SJCRH30 (cell line): ENCODE measurements at regions not wholly inside any gene's neighbourhood (a gene's known extent, or its start where the extent isn't known, plus 50 kb on each side); places are given as distances from the start of the nearest gene placed in this dataset.

Source experiments
- DNase-seq, 2 experiments: peaks; one replicate each; pipeline ENCODE4 v3.0.0-alpha.2; 2015 to 2020
- H3K27ac ChIP-seq: fragments of 250-450 bp; sonication (Bioruptor Pico); 2 replicates; pipeline ENCODE4 v1.5.1; 2020; ENCODE audit warnings: mild to moderate bottlenecking, moderate library complexity
- H3K27me3 ChIP-seq: fragments of 250-450 bp; sonication (Bioruptor Pico); 2 replicates; pipeline ENCODE4 v1.5.1; 2020; ENCODE audit warnings: mild to moderate bottlenecking, moderate library complexity
- H3K36me3 ChIP-seq: fragments of 250-450 bp; sonication (Bioruptor Pico); 2 replicates; pipeline ENCODE4 v1.5.1; 2020; ENCODE audit warnings: mild to moderate bottlenecking, moderate library complexity
- H3K4me1 ChIP-seq: fragments of 250-450 bp; sonication (Bioruptor Pico); 2 replicates; pipeline ENCODE4 v1.5.1; 2020; ENCODE audit warnings: mild to moderate bottlenecking, moderate library complexity
- H3K4me3 ChIP-seq: fragments of 250-450 bp; sonication (Bioruptor Pico); 2 replicates; pipeline ENCODE4 v1.5.1; 2020; ENCODE audit warnings: mild to moderate bottlenecking, moderate library complexity
- H3K9me3 ChIP-seq: fragments of 250-450 bp; sonication (Bioruptor Pico); replicated peaks from 2 replicates; pipeline ENCODE4 v1.5.1; 2020; ENCODE audit warnings: mild to moderate bottlenecking, moderate library complexity

DNA sequence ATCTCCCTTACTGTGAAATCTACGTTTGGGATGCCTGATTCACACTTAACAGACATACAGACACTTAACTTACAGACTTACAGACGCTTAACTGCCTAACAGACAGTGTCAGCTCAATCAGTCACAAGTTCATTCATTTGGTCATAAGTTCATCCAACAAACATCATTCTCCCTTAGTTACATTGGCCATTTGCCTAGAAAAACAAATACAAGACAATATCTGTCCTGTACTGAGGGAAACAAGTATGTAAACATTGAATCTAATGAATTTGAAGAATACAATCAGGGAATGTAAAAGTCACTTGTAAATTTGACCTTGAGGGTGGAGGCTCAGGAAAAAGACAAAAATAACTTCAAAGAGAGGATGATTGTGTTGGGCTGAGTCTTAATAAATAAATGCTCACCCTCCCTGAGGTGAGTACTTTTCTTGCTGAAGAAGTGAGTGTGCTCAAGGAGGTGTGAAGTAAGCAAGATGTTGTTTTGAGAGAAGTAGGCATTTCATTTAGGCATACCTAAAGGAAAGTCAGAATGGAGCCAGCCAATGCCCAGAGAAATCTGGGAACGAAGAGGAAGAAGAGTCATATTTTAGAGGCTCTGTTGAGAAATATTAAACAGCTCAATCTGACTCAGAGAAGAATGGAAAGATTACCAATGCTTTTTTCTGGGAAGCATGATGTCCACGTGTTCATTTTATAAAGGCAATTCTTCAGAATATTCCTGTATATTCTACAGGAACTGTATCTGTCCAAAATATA lies 958.4 kb upstream of the SLC10A2 start:
- no peaks in the 10 kb centered on the region for H3K4me1 ChIP-seq
- H3K9me3 ChIP-seq: peaks cover 5% of the 10 kb centered on the region; the same call in 1 of the 2 replicates
- no peak overlapping the region for H3K27ac ChIP-seq
- H3K27me3 ChIP-seq: no peaks in the 10 kb centered on the region
- no peak overlapping the region for H3K4me3 ChIP-seq
- H3K36me3 ChIP-seq: no peaks in the 10 kb centered on the region
- no peak for DNase-seq

DNA sequence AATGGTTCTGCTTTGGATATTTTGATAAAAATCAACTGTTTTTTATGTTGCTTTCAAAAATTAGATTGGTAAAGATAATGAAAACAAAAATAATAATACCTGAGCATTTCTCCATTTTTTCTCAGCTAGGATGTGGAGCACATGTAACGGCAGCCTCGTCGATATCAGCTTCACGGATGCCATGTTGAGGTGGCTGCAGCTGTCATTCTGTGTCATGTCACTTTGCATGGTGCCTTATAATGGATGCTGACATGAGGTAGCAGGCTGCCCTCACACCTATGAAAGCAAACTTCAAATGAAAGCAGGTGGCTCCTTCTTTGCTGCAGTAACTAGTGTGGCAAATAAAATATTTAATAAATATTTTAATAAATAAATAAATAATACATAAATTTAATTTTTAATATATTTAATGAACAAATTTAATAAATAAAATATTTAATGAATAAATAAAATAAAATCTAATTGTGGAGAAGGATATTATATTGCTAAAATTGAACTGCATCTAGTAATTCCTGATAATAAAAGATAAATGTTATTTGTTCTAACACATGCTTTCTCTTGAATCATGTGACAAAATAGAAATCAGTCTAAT lies 955.7 kb upstream of the SLC10A2 start:
- Histone ChIP-seq H3K4me1 (no peaks in the 10 kb centered on the region), H3K4me3 (peak overlapping the region; percentile 51), H3K27ac (peak overlapping the region; percentile 80), H3K36me3 (no peaks in the 10 kb centered on the region), H3K9me3 (peaks cover 5% of the 10 kb centered on the region; the same call in 1 of the 2 replicates), H3K27me3 (no peaks in the 10 kb centered on the region)
- DNase-seq: peak; percentile 47 to 68

DNA sequence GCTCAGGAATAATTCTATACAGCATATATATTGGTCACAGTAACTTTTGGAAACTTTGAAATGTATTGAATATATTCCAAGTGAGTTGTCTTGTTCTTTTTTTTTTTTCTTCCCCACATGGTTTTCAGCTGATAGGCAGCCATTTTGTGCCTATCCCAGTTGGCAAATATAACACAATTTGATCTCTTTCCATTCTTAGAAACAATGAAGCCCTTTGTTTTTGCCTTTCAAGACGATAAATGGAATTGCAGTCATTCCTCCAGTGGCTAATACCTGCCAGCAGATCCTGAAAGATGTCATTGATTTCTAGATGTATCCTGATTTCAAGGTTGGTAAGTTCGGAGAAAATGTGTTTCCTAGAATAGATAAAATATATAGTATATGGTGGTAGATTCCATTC lies 951.1 kb upstream of the SLC10A2 start:
- DNase-seq: no peak
- no peaks in the 10 kb centered on the region for H3K27me3 ChIP-seq
- H3K4me3 ChIP-seq: no peak overlapping the region

DNA sequence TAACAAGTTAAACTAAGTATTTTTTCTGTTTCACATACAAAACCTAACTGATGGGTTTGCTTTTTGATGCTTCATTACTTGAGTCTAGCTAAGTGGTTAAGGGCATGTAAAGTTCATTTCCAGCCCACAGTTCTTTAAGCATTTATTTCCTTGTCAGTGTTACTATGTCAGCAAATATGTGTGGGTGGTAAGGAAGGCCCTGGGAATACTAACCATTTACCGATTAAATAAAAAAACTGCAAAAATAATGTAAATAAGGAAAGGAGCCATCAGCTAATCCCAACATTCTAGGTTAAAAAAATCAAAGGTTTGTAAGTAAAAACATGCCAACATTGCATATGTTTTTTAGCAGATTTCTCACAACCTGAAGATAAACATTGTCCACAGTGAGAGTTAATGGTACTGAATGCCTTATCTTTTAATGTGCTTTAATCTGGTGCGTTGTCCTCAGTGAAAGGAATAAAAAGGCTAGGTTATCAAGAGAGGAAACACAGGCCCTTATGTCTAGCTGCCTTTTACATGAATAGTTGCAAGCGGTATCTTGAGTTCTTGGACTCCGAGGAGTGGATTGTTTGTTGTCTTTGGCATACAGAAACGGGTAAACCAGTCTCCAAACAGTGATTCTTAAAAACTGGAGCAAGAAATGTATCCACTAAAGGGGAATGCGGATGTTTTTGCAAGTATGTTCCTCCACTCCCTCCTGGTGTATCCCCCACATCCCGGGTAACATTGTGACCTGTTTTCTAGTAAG lies 949.6 kb upstream of the SLC10A2 start:
- no peaks in the 10 kb centered on the region for H3K27me3 ChIP-seq
- H3K4me1 ChIP-seq: peaks cover 15% of the 10 kb centered on the region
- no peaks in the 10 kb centered on the region for H3K9me3 ChIP-seq
- DNase-seq: no peak
- no peaks in the 10 kb centered on the region for H3K36me3 ChIP-seq
- no peak overlapping the region for H3K4me3 ChIP-seq
- H3K27ac ChIP-seq: no peak overlapping the region

More for the DNA sequence above, 951.1 kb upstream of the SLC10A2 start:
- no peak overlapping the region for H3K27ac ChIP-seq
- no peaks in the 10 kb centered on the region for H3K9me3 ChIP-seq
- H3K4me1 ChIP-seq: peaks cover 6% of the 10 kb centered on the region
- no peaks in the 10 kb centered on the region for H3K36me3 ChIP-seq

DNA sequence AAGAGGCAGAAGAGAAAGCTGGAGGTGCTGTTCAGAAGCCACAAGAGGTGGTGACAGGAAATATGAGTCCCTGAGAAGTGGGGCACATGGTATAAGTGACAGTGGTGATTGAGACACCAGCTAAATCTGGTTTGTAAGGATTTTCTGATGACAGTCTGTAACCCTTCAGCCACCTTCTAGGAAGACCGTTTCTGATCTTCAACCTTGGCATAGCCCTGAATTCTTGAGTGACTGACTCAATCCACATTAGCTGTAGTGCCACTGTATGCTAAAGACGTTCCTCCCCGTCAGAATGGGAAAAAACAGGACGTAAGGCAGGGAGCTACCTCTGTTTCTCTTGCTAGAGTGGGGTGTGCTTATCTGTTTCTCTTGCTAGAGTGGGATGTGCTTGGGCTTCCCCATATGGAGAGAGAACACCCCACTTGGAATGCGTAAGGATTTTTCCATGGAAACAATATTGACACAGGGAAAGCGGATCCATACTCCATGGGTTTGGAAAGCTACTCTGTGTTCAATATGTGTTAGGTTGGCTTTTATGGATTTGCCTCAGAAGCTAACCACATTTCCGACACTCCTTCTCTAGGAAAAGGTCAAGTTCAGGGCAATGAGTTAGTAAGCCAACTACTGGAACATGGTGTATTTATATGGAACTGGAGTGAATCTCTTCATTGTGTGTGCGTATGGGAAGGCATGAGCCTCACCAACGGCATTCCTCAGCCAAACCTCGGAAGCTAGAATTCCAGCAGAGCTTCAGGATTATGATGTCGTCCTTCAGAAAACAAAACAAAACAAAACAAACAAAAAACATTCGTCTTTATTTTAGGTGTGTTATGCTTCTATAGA lies 948.8 kb upstream of the SLC10A2 start:
- H3K36me3 ChIP-seq: no peaks in the 10 kb centered on the region
- H3K9me3 ChIP-seq: no peaks in the 10 kb centered on the region
- H3K4me3 ChIP-seq: no peak overlapping the region
- DNase-seq: peak in 1 of 2 experiments; percentile 22
- peaks cover 23% of the 10 kb centered on the region for H3K4me1 ChIP-seq
- no peaks in the 10 kb centered on the region for H3K27me3 ChIP-seq
- H3K27ac ChIP-seq: no peak overlapping the region

DNA sequence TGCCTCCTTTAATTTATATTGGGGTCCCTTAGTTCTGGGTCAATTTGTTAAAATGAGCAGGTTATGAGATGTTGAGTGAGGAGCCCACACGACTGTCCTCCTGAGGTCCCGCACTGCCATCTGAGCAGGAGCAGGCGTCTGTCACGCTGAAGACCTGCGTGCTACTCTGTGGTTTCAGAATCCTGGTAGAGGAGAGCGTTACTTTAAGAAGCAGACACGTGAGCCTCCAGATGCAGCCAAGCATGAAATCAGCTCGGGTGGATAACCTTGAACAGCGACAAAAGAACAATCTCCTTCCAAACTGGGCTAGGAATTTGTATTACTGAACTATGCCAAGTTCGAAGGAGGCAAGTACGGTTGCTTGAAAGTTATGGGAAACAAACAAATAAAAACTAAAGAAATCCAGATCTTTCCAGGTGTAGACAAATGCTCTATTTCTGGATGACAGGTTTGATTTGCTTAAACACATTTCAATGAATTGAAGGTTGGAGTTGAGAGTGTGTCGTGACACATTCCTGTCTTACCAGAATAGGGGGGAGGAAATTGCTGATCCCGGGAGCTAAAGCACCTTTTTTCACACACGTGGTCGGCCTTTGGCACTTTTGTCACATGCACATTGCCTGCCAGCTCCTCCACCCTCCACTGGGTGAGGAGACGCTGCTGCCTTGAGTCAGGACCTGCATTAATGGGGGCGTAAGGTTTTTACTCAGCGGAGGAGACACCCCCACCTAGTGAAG lies 945.5 kb upstream of the SLC10A2 start:
- Histone ChIP-seq H3K27me3 (no peaks in the 10 kb centered on the region), H3K36me3 (no peaks in the 10 kb centered on the region), H3K9me3 (no peaks in the 10 kb centered on the region), H3K4me3 (peak overlapping the region; percentile 50), H3K27ac (peak overlapping the region; percentile 87), H3K4me1 (peaks cover 28% of the 10 kb centered on the region)
- DNase-seq: peak; percentile 75 to 87

DNA sequence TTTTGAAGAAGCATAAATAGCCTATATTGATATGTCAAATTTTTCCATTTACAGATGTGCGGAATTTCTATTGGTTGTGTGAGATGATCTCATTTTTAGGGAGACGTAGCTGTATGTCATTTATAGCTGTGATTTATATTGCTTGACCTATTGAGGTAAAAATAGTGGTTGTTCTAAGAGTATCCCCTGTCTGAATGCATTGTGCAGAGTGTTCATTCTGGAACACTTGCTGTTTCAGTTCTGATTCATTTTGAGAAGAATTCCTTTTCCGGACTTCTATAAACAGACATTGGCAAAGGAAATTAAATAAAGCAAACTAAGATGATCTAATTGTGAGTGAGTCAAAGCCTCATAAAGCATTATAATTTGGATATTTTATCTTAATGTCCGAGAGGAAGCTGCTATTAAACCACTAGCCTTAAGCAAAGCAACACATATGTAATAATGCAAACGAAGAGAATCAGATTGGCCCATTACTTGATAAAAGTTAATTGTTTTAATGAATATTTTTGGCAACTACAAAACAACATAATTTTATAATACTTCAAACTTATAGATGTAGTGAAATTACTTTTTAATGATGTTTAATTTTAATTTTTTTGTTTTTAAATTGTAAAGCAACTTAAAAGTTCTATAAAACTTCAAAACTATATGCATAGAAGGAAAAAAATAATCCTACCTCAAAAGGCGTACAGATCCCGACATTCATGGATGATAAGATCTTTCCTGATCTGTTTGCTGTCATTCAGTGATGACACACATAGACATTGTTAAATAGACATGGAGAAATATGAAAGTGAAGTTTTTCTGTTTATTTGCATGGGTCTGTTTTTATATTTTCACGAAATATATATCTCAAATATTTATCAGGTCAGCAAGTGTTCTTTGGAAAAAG lies 942.6 kb upstream of the SLC10A2 start:
- Histone ChIP-seq H3K27ac (peak overlapping the region; percentile 87), H3K4me1 (peaks cover 26% of the 10 kb centered on the region), H3K4me3 (peak overlapping the region; percentile 51), H3K27me3 (no peaks in the 10 kb centered on the region), H3K9me3 (no peaks in the 10 kb centered on the region), H3K36me3 (no peaks in the 10 kb centered on the region)
- DNase-seq: peak in 1 of 2 experiments; percentile 49

DNA sequence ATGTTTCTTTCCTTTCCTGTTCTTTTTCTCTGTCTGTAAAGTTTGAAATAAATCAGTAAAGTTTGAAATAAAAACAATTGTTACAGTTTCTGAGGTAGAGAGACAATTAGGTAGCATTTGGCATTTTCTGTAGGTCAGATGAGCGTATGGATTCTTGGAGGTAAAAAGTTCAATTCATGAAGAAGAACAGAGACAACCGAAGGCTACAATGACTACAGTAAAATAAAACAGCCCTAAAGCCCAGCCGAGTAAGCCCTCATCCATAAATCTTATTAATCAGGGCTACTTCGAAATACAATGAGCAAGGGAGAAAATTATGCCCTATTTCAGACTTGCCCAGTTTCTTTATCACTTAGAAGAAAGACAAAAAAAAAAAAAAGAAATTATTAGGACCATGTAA lies 941.9 kb upstream of the SLC10A2 start:
- no peaks in the 10 kb centered on the region for H3K9me3 ChIP-seq
- peak overlapping the region; percentile 51 for H3K4me3 ChIP-seq
- peaks cover 26% of the 10 kb centered on the region for H3K4me1 ChIP-seq
- peak in 1 of 2 experiments; percentile 52 for DNase-seq
- H3K27me3 ChIP-seq: no peaks in the 10 kb centered on the region
- no peaks in the 10 kb centered on the region for H3K36me3 ChIP-seq
- peak overlapping the region; percentile 87 for H3K27ac ChIP-seq

DNA sequence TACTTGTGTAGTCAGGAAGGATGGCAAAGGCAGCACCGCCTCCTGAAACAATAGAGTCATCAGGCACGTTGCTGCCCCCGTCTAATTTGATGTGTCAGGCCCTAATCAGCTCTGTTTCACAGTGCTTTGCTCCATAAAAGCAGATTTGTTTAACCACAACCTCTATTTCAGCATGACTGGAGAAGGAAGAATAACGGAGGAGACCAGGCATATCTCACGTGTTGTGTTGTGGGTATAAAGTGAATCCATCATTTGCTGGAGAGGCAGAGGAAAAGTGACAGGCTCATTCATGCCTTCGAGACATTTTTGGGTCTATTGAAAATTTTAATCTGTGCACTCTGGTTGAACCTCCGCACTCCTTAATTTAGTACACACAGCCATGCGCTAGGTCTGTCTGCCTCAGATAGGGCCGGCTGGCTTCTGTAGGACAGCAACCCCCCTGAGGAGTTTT lies 940.4 kb upstream of the SLC10A2 start:
- Histone ChIP-seq H3K27me3 (no peaks in the 10 kb centered on the region), H3K4me1 (peaks cover 20% of the 10 kb centered on the region), H3K9me3 (no peaks in the 10 kb centered on the region), H3K36me3 (no peaks in the 10 kb centered on the region), H3K4me3 (peak overlapping the region; percentile 51), H3K27ac (peak overlapping the region; percentile 87)
- peak; percentile 42 to 72 for DNase-seq

DNA sequence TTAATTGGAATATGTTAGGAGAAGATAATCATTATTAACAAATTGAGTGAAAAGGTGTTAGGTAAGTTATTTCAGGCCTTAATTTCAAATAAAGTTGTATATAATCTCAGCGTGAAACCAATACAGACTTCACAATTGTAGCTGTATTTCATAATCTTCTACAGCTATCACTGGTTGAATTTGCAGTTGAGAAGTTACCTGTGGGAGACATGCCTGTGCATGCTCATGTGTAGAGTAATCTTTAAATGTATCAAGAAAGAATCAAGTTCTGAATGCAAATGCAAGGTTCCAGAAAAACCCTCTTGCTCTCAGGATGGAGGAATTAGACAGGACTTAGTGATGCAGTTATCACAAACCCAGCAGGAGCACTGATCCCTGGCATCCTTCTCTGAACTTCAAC lies 938.4 kb upstream of the SLC10A2 start:
- H3K9me3 ChIP-seq: no peaks in the 10 kb centered on the region
- no peak overlapping the region for H3K4me3 ChIP-seq
- no peak for DNase-seq
- H3K4me1 ChIP-seq: peaks cover 4% of the 10 kb centered on the region
- no peaks in the 10 kb centered on the region for H3K27me3 ChIP-seq
- no peak overlapping the region for H3K27ac ChIP-seq
- H3K36me3 ChIP-seq: no peaks in the 10 kb centered on the region

DNA sequence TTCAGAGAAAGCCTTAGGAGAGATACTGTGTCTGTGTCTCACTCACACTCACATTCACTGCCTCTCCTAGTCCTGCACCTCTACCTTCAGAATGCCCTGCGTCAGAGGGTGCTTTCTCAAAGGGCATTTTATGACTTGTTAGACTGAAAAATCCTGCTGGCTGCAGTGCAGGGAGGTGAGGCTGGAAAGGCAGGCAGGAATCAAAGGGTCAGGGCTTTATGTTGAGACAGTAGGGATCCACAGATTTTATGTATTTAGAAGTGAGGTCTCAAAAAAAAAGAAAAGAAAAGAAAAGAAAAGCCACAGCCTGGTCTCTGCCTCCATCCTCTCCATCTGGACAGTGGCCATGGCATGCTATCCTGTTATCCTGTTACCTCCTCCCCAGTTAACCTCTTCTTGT lies 936.0 kb upstream of the SLC10A2 start:
- H3K9me3 ChIP-seq: no peaks in the 10 kb centered on the region
- no peak overlapping the region for H3K27ac ChIP-seq
- no peak for DNase-seq
- no peaks in the 10 kb centered on the region for H3K27me3 ChIP-seq
- H3K36me3 ChIP-seq: no peaks in the 10 kb centered on the region
- H3K4me1 ChIP-seq: peaks cover 4% of the 10 kb centered on the region; the same call in 1 of the 2 replicates
- H3K4me3 ChIP-seq: no peak overlapping the region

DNA sequence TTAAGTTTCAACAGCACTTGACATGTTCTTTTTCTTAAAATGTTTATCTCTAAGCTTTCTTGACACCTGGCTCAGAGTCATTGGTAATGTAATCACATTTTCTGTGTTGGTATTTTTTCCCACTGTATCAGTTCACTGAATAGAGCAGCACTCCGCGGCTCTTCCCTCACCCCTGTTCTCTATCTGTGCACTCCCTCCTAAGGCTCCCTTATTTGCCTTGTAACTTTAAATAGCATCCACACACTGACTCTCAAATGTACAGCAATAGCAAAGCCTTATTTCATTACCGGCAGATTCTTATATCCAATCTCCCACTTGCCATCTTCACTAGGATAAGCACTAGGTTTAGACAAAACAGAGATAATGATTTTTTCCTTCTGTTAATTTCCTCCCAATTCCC lies 935.5 kb upstream of the SLC10A2 start:
- Histone ChIP-seq H3K9me3 (no peaks in the 10 kb centered on the region), H3K4me1 (peaks cover 4% of the 10 kb centered on the region; the same call in 1 of the 2 replicates), H3K36me3 (no peaks in the 10 kb centered on the region), H3K4me3 (no peak overlapping the region), H3K27ac (no peak overlapping the region), H3K27me3 (no peaks in the 10 kb centered on the region)
- no peak for DNase-seq

DNA sequence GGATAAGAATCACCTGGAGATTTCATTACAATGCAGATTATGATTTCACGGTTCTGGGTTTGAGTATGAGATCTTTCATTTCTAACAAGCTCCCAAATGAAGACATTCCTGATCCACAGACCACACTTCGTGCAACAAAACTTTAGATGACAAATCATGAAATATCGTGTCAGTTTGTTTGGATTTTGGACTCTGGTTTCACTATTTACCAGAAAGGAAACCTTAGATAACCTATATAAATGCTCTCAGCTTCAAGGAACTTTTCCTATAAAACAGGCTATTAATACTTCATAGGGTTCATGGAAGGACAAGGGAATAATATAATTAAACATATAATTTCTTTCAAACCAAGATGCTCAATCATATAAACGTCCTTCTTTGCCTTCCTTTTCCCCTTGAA lies 930.5 kb upstream of the SLC10A2 start:
- DNase-seq: no peak
- Histone ChIP-seq H3K4me3 (no peak overlapping the region), H3K27me3 (no peaks in the 10 kb centered on the region), H3K36me3 (no peaks in the 10 kb centered on the region), H3K27ac (no peak overlapping the region), H3K9me3 (no peaks in the 10 kb centered on the region), H3K4me1 (no peaks in the 10 kb centered on the region)
